A549 (cell line): ENCODE measurements at regions not wholly inside any gene's neighbourhood (a gene's known extent, or its start where the extent isn't known, plus 50 kb on each side); places are given as distances from the start of the nearest gene placed in this dataset.

Source experiments
- CHD2 ChIP-seq: fragments of 150-350 bp; IDR thresholded peaks from 2 replicates; pipeline ENCODE4 v1.6.1; 2014; ENCODE audit warnings: low read length; ENCODE audit not compliant: partially characterized antibody
- CHD4 ChIP-seq: fragments of 200-600 bp; sonication (generic); IDR thresholded peaks from 2 replicates; pipeline ENCODE4 v1.6.1; 2016; ENCODE audit warnings: antibody characterized with exemption, mild to moderate bottlenecking, borderline replicate concordance
- ELK1 ChIP-seq: fragments of 150-350 bp; IDR thresholded peaks from 2 replicates; pipeline ENCODE4 v1.6.1; 2014; ENCODE audit warnings: low read depth, mild to moderate bottlenecking, low read length
- EP300 ChIP-seq, 2 experiments: fragments of >200 bp; sonication (Bioruptor Twin); formaldehyde crosslinking; IDR thresholded peaks; 2 replicates in 1 of 2; 3 replicates in 1 of 2; pipeline ENCODE4 v1.6.1; 2016 to 2017
- ESRRA ChIP-seq: fragments of 150-350 bp; IDR thresholded peaks from 2 replicates; pipeline ENCODE4 v1.6.1; 2014; ENCODE audit warnings: mild to moderate bottlenecking, low read length, borderline replicate concordance
- HOXA7 ChIP-seq: fragments of 250-450 bp; sonication (Bioruptor Pico); IDR thresholded peaks from 2 replicates; pipeline ENCODE4 v1.5.0; 2020; ENCODE audit warnings: mild to moderate bottlenecking, moderate library complexity
- NFE2L2 ChIP-seq: fragments of 150-350 bp; conservative IDR thresholded peaks from 2 replicates; pipeline ENCODE4 v1.6.1; 2014; ENCODE audit warnings: low read length
- NR3C1 ChIP-seq: fragments of >200 bp; sonication (Bioruptor Twin); formaldehyde crosslinking; IDR thresholded peaks from 3 replicates; pipeline ENCODE4 v1.6.1; 2017
- POLR2A ChIP-seq: IDR thresholded peaks from 2 replicates; pipeline ENCODE4 v1.6.1; 2012; ENCODE audit warnings: mild to moderate bottlenecking, low read length
- SREBF2 ChIP-seq: fragments of 450-650 bp; IDR thresholded peaks from 2 replicates; pipeline ENCODE4 v1.6.1; 2014; ENCODE audit warnings: mild to moderate bottlenecking, moderate library complexity
- ZSCAN20 ChIP-seq: fragments of 250-450 bp; sonication (Bioruptor Pico); IDR thresholded peaks from 2 replicates; pipeline ENCODE4 v1.8.0; 2022; ENCODE audit warnings: mild to moderate bottlenecking, moderate library complexity
- TF ChIP-seq, protein P1 (sequence below): IDR thresholded peaks from 2 replicates; pipeline ENCODE4 v1.6.1; 2012
- TF ChIP-seq, protein P2 (sequence below): IDR thresholded peaks from 2 replicates; pipeline ENCODE4 v1.6.1; 2012
- TF ChIP-seq, protein P3 (sequence below): fragments of >200 bp; sonication (Bioruptor Twin); formaldehyde crosslinking; IDR thresholded peaks from 3 replicates; pipeline ENCODE4 v1.5.1; 2016

- TF ChIP-seq, protein P1, sequence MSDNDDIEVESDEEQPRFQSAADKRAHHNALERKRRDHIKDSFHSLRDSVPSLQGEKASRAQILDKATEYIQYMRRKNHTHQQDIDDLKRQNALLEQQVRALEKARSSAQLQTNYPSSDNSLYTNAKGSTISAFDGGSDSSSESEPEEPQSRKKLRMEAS: no peak
- TF ChIP-seq POLR2A: no peak
- TF ChIP-seq SREBF2: no peak
- no peak for TF ChIP-seq EP300 (IDR thresholded peaks at IDR 0.05)
- TF ChIP-seq, protein P2, sequence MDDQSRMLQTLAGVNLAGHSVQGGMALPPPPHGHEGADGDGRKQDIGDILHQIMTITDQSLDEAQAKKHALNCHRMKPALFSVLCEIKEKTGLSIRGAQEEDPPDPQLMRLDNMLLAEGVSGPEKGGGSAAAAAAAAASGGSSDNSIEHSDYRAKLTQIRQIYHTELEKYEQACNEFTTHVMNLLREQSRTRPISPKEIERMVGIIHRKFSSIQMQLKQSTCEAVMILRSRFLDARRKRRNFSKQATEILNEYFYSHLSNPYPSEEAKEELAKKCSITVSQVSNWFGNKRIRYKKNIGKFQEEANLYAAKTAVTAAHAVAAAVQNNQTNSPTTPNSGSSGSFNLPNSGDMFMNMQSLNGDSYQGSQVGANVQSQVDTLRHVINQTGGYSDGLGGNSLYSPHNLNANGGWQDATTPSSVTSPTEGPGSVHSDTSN: no peak
- TF ChIP-seq, protein P3, sequence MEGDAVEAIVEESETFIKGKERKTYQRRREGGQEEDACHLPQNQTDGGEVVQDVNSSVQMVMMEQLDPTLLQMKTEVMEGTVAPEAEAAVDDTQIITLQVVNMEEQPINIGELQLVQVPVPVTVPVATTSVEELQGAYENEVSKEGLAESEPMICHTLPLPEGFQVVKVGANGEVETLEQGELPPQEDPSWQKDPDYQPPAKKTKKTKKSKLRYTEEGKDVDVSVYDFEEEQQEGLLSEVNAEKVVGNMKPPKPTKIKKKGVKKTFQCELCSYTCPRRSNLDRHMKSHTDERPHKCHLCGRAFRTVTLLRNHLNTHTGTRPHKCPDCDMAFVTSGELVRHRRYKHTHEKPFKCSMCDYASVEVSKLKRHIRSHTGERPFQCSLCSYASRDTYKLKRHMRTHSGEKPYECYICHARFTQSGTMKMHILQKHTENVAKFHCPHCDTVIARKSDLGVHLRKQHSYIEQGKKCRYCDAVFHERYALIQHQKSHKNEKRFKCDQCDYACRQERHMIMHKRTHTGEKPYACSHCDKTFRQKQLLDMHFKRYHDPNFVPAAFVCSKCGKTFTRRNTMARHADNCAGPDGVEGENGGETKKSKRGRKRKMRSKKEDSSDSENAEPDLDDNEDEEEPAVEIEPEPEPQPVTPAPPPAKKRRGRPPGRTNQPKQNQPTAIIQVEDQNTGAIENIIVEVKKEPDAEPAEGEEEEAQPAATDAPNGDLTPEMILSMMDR: no peak
- no peak for TF ChIP-seq ESRRA
- no peak for TF ChIP-seq CHD2
- no peak for TF ChIP-seq CHD4
- no peak for TF ChIP-seq ZSCAN20
- no peak for TF ChIP-seq ELK1
- TF ChIP-seq HOXA7 (CRISPR knock-in tag): no peak
- no peak for TF ChIP-seq NR3C1
- TF ChIP-seq NFE2L2: no peak
Measured at GRCh38 chr17:31678431-31678830, 180.6 kb downstream of the COPRS start.
